AG04449 (cell line): ENCODE measurements at regions not wholly inside any gene's neighbourhood (a gene's known extent, or its start where the extent isn't known, plus 50 kb on each side); places are given as distances from the start of the nearest gene placed in this dataset.

Experiments used
- CTCF ChIA-PET: fragments of 350-600 bp; formaldehyde crosslinking; extraction: SDS; loops from one replicate; lab custom pipeline; 2021; ENCODE audit warnings: antibody characterized with exemption; lab: Yijun Ruan, JAX
- POLR2A ChIA-PET: fragments of 400-600, 350-600 bp; formaldehyde crosslinking; extraction: SDS; loops from one replicate; lab custom pipeline; 2020; ENCODE audit warnings: antibody characterized with exemption, inconsistent platforms; lab: Yijun Ruan, JAX
- DNase-seq: peaks from one replicate; pipeline ENCODE4 v3.0.0-alpha.2; 2010; ENCODE audit warnings: low read depth, low spot score
- H3K4me3 ChIP-seq: 2 replicates; pipeline ENCODE4 v1.5.1; 2011; ENCODE audit warnings: low read depth, mild to moderate bottlenecking, control low read depth, low read length
- CTCF ChIP-seq: IDR thresholded peaks from one replicate; pipeline ENCODE4 v1.5.1; 2011; ENCODE audit warnings: mild to moderate bottlenecking, moderate library complexity, low read length, control low read depth, inconsistent platforms; ENCODE audit not compliant: insufficient read depth; ENCODE audit errors: missing control alignments

- no peak for DNase-seq
- ChIA-PET CTCF (no interaction called here), POLR2A (interaction anchor here (0.7 kb wide), 1 partner anchor 102 kb away, joined by 4 read pairs; no protein-coding TSS in a partner anchor)
- H3K4me3 ChIP-seq: no peak overlapping the region
- no peak for TF ChIP-seq CTCF
Observed at GRCh38 chr2:57965219-57965618, 81.4 kb upstream of the VRK2 start.

- no peak overlapping the region for H3K4me3 ChIP-seq
- DNase-seq: no peak
- no peak for TF ChIP-seq CTCF
- CTCF ChIA-PET: no interaction called here
- POLR2A ChIA-PET: no interaction called here
Observed at GRCh38 chr2:57965961-57966360, 80.6 kb upstream of the VRK2 start.

- ChIA-PET POLR2A (no interaction called here), CTCF (no interaction called here)
- no peak for DNase-seq
- no peak overlapping the region for H3K4me3 ChIP-seq
- TF ChIP-seq CTCF: no peak
Observed at GRCh38 chr2:57973621-57974186, 72.9 kb upstream of the VRK2 start.

GRCh38 chr2:57979158-57979557, 67.4 kb upstream of the VRK2 start:
- DNase-seq: no peak
- H3K4me3 ChIP-seq: no peak overlapping the region
- no peak for TF ChIP-seq CTCF
- POLR2A ChIA-PET: no interaction called here
- CTCF ChIA-PET: no interaction called here

GRCh38 chr2:57981083-57981768, 65.4 kb upstream of the VRK2 start:
- no peak for TF ChIP-seq CTCF
- POLR2A ChIA-PET: interaction anchor here (1.4 kb wide), 1 partner anchor 65 kb away, joined by 4 read pairs; the partner anchor contains the start of gene VRK2
- no peak overlapping the region for H3K4me3 ChIP-seq
- CTCF ChIA-PET: no interaction called here
- DNase-seq: peak; percentile 67

- ChIA-PET CTCF (no interaction called here), POLR2A (no interaction called here)
- no peak for TF ChIP-seq CTCF
- H3K4me3 ChIP-seq: no peak overlapping the region
- peak; percentile 1 for DNase-seq
Observed at GRCh38 chr2:57987835-57988573, 58.6 kb upstream of the VRK2 start.
